ENCODE measurements at regions not wholly inside any gene's neighbourhood (a gene's known extent, or its start where the extent isn't known, plus 50 kb on each side); places are given as distances from the start of the nearest gene placed in this dataset.

DNA sequence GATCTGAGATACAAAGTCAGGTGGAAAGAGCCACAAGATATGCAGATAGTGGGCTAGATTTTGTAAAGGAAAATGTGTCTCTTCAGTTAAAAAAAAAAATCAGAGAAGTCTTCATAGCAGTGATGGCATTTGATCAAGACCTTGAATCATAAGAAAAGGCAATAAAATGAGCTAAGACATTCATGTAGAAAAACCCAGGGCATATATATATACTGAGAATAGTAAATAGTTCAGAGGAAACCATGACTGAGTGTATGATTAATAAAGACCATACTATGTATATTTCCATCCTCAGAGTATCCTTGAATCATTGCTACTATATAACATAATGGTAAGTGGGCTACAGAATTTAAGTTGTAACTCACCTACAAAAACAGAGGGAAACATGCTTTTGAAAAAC is 321.7 kb upstream of the NR5A2 start:
- H4K20me1 ChIP-seq (ENCODE audit: insufficient read depth, low read length), result no peaks in the 10 kb centered on the region
- no peak overlapping the region for H3K4me3 ChIP-seq (ENCODE audit: low read length)
- H3K9ac ChIP-seq (ENCODE audit: low read length), result no peak overlapping the region
- H3K79me2 ChIP-seq (ENCODE audit: low read length), result no peaks in the 10 kb centered on the region
- no peak overlapping the region for H2AFZ ChIP-seq (ENCODE audit: low read depth, low read length)
- H3K9me3 ChIP-seq (ENCODE audit: insufficient read depth, low read length), result peaks cover 6% of the 10 kb centered on the region; the same call in 1 of the 2 replicates
- no peaks in the 10 kb centered on the region for H3K4me1 ChIP-seq (ENCODE audit: low read length)
- no peaks in the 10 kb centered on the region for H3K36me3 ChIP-seq (replicated peaks; ENCODE audit: low read depth, low read length)
- no peak for TF ChIP-seq EZH2phosphoT487 (IDR thresholded peaks at IDR 0.05; ENCODE audit: low read depth)
- TF ChIP-seq, protein P1, sequence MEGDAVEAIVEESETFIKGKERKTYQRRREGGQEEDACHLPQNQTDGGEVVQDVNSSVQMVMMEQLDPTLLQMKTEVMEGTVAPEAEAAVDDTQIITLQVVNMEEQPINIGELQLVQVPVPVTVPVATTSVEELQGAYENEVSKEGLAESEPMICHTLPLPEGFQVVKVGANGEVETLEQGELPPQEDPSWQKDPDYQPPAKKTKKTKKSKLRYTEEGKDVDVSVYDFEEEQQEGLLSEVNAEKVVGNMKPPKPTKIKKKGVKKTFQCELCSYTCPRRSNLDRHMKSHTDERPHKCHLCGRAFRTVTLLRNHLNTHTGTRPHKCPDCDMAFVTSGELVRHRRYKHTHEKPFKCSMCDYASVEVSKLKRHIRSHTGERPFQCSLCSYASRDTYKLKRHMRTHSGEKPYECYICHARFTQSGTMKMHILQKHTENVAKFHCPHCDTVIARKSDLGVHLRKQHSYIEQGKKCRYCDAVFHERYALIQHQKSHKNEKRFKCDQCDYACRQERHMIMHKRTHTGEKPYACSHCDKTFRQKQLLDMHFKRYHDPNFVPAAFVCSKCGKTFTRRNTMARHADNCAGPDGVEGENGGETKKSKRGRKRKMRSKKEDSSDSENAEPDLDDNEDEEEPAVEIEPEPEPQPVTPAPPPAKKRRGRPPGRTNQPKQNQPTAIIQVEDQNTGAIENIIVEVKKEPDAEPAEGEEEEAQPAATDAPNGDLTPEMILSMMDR (IDR thresholded peaks at IDR 0.05; ENCODE audit: low read depth, low read length), result no peak
- peaks cover 30% of the 10 kb centered on the region for H3K27me3 ChIP-seq (ENCODE audit: low read depth, low read length)
- H3K4me2 ChIP-seq (ENCODE audit: low read length), result no peak overlapping the region
- no peak overlapping the region for H3K27ac ChIP-seq (ENCODE audit: low read length)

DNA sequence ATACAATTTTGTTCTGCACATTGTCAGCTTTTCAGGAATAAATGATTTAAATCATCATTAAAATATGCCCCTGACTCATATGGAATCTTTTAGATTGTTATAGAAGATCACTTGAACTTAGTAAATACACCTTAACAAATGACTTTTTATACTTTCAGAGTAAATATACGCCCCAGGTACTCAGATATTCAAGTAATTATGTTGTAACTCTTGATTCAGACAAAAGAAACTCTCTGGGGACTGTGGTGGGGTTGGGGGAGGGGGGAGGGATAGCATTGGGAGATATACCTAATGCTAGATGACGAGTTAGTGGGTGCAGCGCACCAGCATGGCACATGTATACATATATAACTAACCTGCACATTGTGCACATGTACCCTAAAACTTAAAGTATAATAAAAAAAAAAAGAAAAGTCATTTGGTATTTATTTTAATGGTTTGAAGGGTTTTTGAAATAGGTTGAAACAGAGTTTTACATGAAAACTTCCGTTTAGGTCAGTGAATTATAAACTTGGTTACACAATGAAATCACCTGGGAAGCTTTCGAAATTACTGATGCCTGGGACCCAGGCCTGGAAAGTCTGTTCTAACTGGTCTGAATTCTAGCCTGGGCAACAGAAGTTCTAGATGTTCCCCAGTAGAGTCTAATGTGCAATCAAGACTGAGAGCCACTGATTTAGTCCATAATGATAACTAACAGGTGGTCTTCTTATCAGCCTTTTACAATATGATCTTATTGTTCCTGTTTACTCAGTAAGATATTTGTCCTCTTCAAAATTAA is 320.5 kb upstream of the NR5A2 start:
- Histone ChIP-seq H3K4me1 (ENCODE audit: low read length) (no peaks in the 10 kb centered on the region), H3K9me3 (ENCODE audit: insufficient read depth, low read length) (peaks cover 13% of the 10 kb centered on the region; the same call in 1 of the 2 replicates), H3K27me3 (ENCODE audit: low read depth, low read length) (peaks cover 34% of the 10 kb centered on the region), H3K9ac (ENCODE audit: low read length) (no peak overlapping the region), H3K27ac (ENCODE audit: low read length) (no peak overlapping the region), H3K4me3 (ENCODE audit: low read length) (no peak overlapping the region), H2AFZ (ENCODE audit: low read depth, low read length) (no peak overlapping the region), H4K20me1 (ENCODE audit: insufficient read depth, low read length) (no peaks in the 10 kb centered on the region), H3K4me2 (ENCODE audit: low read length) (no peak overlapping the region), H3K36me3 (replicated peaks; ENCODE audit: low read depth, low read length) (no peaks in the 10 kb centered on the region), H3K79me2 (ENCODE audit: low read length) (no peaks in the 10 kb centered on the region)
- TF ChIP-seq EZH2phosphoT487 (IDR thresholded peaks at IDR 0.05; ENCODE audit: low read depth), result no peak
- TF ChIP-seq, protein P1 (IDR thresholded peaks at IDR 0.05; ENCODE audit: low read depth, low read length), result no peak

DNA sequence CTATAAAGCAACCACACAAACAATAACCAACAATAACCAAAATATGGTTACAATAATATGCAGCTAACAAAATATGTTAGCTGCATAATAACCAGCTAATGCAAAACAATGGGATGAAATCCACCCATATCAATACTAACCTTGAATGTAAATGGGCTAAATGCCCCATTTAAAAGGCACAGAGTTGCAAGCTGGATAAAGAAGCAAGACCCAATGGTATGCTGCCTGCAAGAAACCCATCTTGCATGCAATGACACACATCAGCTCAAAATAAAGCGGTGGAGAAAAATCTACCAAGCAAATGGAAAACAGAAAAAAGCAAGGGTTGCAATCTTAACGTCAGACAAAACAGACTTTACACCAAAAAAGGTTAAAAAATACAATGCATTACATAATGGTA is 316.5 kb upstream of the NR5A2 start:
- H3K36me3 ChIP-seq (replicated peaks; ENCODE audit: low read depth, low read length), result no peaks in the 10 kb centered on the region
- H3K4me2 ChIP-seq (ENCODE audit: low read length), result no peak overlapping the region
- no peak overlapping the region for H3K4me3 ChIP-seq (ENCODE audit: low read length)
- H2AFZ ChIP-seq (ENCODE audit: low read depth, low read length), result no peak overlapping the region
- no peak overlapping the region for H3K9ac ChIP-seq (ENCODE audit: low read length)
- TF ChIP-seq EZH2phosphoT487 (IDR thresholded peaks at IDR 0.05; ENCODE audit: low read depth), result no peak
- TF ChIP-seq, protein P1 (IDR thresholded peaks at IDR 0.05; ENCODE audit: low read depth, low read length), result no peak
- H4K20me1 ChIP-seq (ENCODE audit: insufficient read depth, low read length), result no peaks in the 10 kb centered on the region
- H3K27me3 ChIP-seq (ENCODE audit: low read depth, low read length), result peaks cover 30% of the 10 kb centered on the region
- no peak overlapping the region for H3K27ac ChIP-seq (ENCODE audit: low read length)
- no peaks in the 10 kb centered on the region for H3K79me2 ChIP-seq (ENCODE audit: low read length)
- no peaks in the 10 kb centered on the region for H3K4me1 ChIP-seq (ENCODE audit: low read length)
- peaks cover 13% of the 10 kb centered on the region; the same call in 1 of the 2 replicates for H3K9me3 ChIP-seq (ENCODE audit: insufficient read depth, low read length)

DNA sequence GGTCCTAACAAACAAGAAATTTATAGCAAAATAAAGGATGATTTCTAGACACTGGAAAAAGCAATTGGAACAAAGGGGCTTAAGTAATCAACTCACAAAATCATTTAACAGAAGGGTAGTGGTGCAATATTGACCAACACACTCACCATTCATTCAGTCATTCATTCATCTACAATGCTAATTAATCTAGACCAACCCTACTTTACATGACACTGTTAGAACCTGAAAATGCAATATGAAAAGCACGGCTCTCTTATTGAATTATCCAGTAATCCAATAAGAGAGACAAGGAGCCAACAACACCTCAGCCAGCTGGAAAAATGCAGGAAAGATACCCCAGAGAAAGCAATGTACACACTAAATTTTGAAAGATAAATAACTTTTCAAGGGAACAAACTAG is 310.8 kb upstream of the NR5A2 start:
- Histone ChIP-seq H4K20me1 (ENCODE audit: insufficient read depth, low read length) (no peaks in the 10 kb centered on the region), H3K4me1 (ENCODE audit: low read length) (no peaks in the 10 kb centered on the region), H3K27ac (ENCODE audit: low read length) (no peak overlapping the region), H3K9ac (ENCODE audit: low read length) (no peak overlapping the region), H3K9me3 (ENCODE audit: insufficient read depth, low read length) (peaks cover under 1% of the 10 kb centered on the region; the same call in 1 of the 2 replicates), H3K4me2 (ENCODE audit: low read length) (no peak overlapping the region), H3K79me2 (ENCODE audit: low read length) (no peaks in the 10 kb centered on the region), H2AFZ (ENCODE audit: low read depth, low read length) (no peak overlapping the region), H3K4me3 (ENCODE audit: low read length) (no peak overlapping the region), H3K36me3 (replicated peaks; ENCODE audit: low read depth, low read length) (no peaks in the 10 kb centered on the region), H3K27me3 (ENCODE audit: low read depth, low read length) (peaks cover 37% of the 10 kb centered on the region)
- TF ChIP-seq, protein P1 (IDR thresholded peaks at IDR 0.05; ENCODE audit: low read depth, low read length), result no peak
- TF ChIP-seq EZH2phosphoT487 (IDR thresholded peaks at IDR 0.05; ENCODE audit: low read depth), result no peak

Measured in OCI-LY3 (cell line).